ENCODE measurements at regions not wholly inside any gene's neighbourhood (a gene's known extent, or its start where the extent isn't known, plus 50 kb on each side); places are given as distances from the start of the nearest gene placed in this dataset.

GRCh38 chr13:44815623-44816022 lies 173.6 kb downstream of the NUFIP1 start:
- no peaks in the 10 kb centered on the region for H3K36me3 Mint-ChIP-seq
- H3K36me3 ChIP-seq (ENCODE audit: control insufficient read depth in 2 of 3, insufficient read depth in 3 of 3, low read length in 3 of 3), result no peaks in the 10 kb centered on the region
- no peak for ATAC-seq
- no peaks in the 10 kb centered on the region for H3K9me3 Mint-ChIP-seq
- peaks cover 0 to 16% (median 0%) of the 10 kb centered on the region in 7 donors for H3K4me1 Mint-ChIP-seq
- no peak overlapping the region for H3K4me3 Mint-ChIP-seq
- intact Hi-C loops (cut with micrococcal nuclease), result loop anchor here in 1 of 2 donors (5.0 kb wide), 1 partner anchor 238 kb away; the partner anchor contains the start of gene TSC22D1
- H3K27me3 Mint-ChIP-seq, result peaks cover 0 to 20% (median 4%) of the 10 kb centered on the region in 5 donors
- H3K27me3 ChIP-seq (ENCODE audit: control insufficient read depth in 2 of 2, insufficient read depth in 2 of 2, low read length in 2 of 2), result no peaks in the 10 kb centered on the region
- H3K27ac ChIP-seq (ENCODE audit: low read depth, low read length), result no peak overlapping the region
- no peaks in the 10 kb centered on the region for H3K4me1 ChIP-seq (ENCODE audit: control insufficient read depth in 2 of 2, insufficient read depth in 2 of 2, low read length in 2 of 2)
- DNase-seq, result peak in 1 of 9 donors; percentile 49
- no peak overlapping the region for H3K27ac Mint-ChIP-seq
- ChIA-PET POLR2A (no interaction called here), CTCF (no interaction called here)
- H3K4me3 ChIP-seq (ENCODE audit: low read length), result no peak overlapping the region
- H3K9me3 ChIP-seq (ENCODE audit: control insufficient read depth in 2 of 3, low read length in 3 of 3), result no peaks in the 10 kb centered on the region

- CTCF ChIA-PET, result no interaction called here
- no peaks in the 10 kb centered on the region for H3K27me3 ChIP-seq (ENCODE audit: control insufficient read depth in 2 of 2, insufficient read depth in 2 of 2, low read length in 2 of 2)
- Mint-ChIP-seq H3K36me3 (no peaks in the 10 kb centered on the region), H3K4me3 (no peak overlapping the region), H3K27ac (no peak overlapping the region), H3K9me3 (no peaks in the 10 kb centered on the region), H3K27me3 (peaks cover 0 to 20% (median 4%) of the 10 kb centered on the region in 5 donors), H3K4me1 (peaks cover 0 to 16% (median 0%) of the 10 kb centered on the region in 7 donors)
- DNase-seq, result no peak
- intact Hi-C loops (cut with micrococcal nuclease), result loop anchor here in 1 of 2 donors (5.0 kb wide), 1 partner anchor 238 kb away; the partner anchor contains the start of gene TSC22D1
- H3K4me1 ChIP-seq (ENCODE audit: control insufficient read depth in 2 of 2, insufficient read depth in 2 of 2, low read length in 2 of 2), result no peaks in the 10 kb centered on the region
- no peak overlapping the region for H3K27ac ChIP-seq (ENCODE audit: low read depth, low read length)
- POLR2A ChIA-PET, result no interaction called here
- H3K4me3 ChIP-seq (ENCODE audit: low read length), result no peak overlapping the region
- ATAC-seq, result no peak
- H3K36me3 ChIP-seq (ENCODE audit: control insufficient read depth in 2 of 3, insufficient read depth in 3 of 3, low read length in 3 of 3), result no peaks in the 10 kb centered on the region
- H3K9me3 ChIP-seq (ENCODE audit: control insufficient read depth in 2 of 3, low read length in 3 of 3), result no peaks in the 10 kb centered on the region
Observed at GRCh38 chr13:44814836-44815235, 174.4 kb downstream of the NUFIP1 start.

- no peak overlapping the region for H3K4me3 ChIP-seq (ENCODE audit: low read length)
- intact Hi-C loops (cut with micrococcal nuclease), result no loop called here
- Mint-ChIP-seq H3K27ac (no peak overlapping the region), H3K27me3 (peaks cover 0 to 20% (median 4%) of the 10 kb centered on the region in 5 donors), H3K9me3 (no peaks in the 10 kb centered on the region), H3K36me3 (no peaks in the 10 kb centered on the region), H3K4me3 (no peak overlapping the region), H3K4me1 (peaks cover 0 to 13% (median 0%) of the 10 kb centered on the region in 7 donors)
- H3K9me3 ChIP-seq (ENCODE audit: control insufficient read depth in 2 of 3, low read length in 3 of 3), result no peaks in the 10 kb centered on the region
- no peaks in the 10 kb centered on the region for H3K27me3 ChIP-seq (ENCODE audit: control insufficient read depth in 2 of 2, insufficient read depth in 2 of 2, low read length in 2 of 2)
- DNase-seq (no peak), ATAC-seq (no peak)
- CTCF ChIA-PET, result no interaction called here
- POLR2A ChIA-PET, result no interaction called here
- no peaks in the 10 kb centered on the region for H3K36me3 ChIP-seq (ENCODE audit: control insufficient read depth in 2 of 3, insufficient read depth in 3 of 3, low read length in 3 of 3)
- H3K4me1 ChIP-seq (ENCODE audit: control insufficient read depth in 2 of 2, insufficient read depth in 2 of 2, low read length in 2 of 2), result no peaks in the 10 kb centered on the region
- H3K27ac ChIP-seq (ENCODE audit: low read depth, low read length), result no peak overlapping the region
Observed at GRCh38 chr13:44814161-44814560, 175.1 kb downstream of the NUFIP1 start.

GRCh38 chr13:44812818-44813217 lies 176.5 kb downstream of the NUFIP1 start:
- Mint-ChIP-seq H3K4me3 (no peak overlapping the region), H3K9me3 (peaks cover 0 to 1% (median 0%) of the 10 kb centered on the region in 11 donors), H3K4me1 (peaks cover 0 to 8% (median 0%) of the 10 kb centered on the region in 7 donors), H3K27me3 (peaks cover 0 to 19% (median 3%) of the 10 kb centered on the region in 5 donors), H3K36me3 (no peaks in the 10 kb centered on the region), H3K27ac (peak overlapping the region in 1 of 9 donors; percentile 45)
- H3K27ac ChIP-seq (ENCODE audit: low read depth, low read length), result no peak overlapping the region
- ATAC-seq, result no peak
- no peak for DNase-seq
- no peaks in the 10 kb centered on the region for H3K36me3 ChIP-seq (ENCODE audit: control insufficient read depth in 2 of 3, insufficient read depth in 3 of 3, low read length in 3 of 3)
- intact Hi-C loops (cut with micrococcal nuclease), result no loop called here
- POLR2A ChIA-PET, result no interaction called here
- CTCF ChIA-PET, result no interaction called here
- no peaks in the 10 kb centered on the region for H3K9me3 ChIP-seq (ENCODE audit: control insufficient read depth in 2 of 3, low read length in 3 of 3)
- H3K4me3 ChIP-seq (ENCODE audit: low read length), result no peak overlapping the region
- no peaks in the 10 kb centered on the region for H3K27me3 ChIP-seq (ENCODE audit: control insufficient read depth in 2 of 2, insufficient read depth in 2 of 2, low read length in 2 of 2)
- no peaks in the 10 kb centered on the region for H3K4me1 ChIP-seq (ENCODE audit: control insufficient read depth in 2 of 2, insufficient read depth in 2 of 2, low read length in 2 of 2)

GRCh38 chr13:44810061-44810840 lies 179.0 kb downstream of the NUFIP1 start:
- Histone ChIP-seq H3K4me1 (ENCODE audit: control insufficient read depth in 2 of 2, insufficient read depth in 2 of 2, low read length in 2 of 2) (no peaks in the 10 kb centered on the region), H3K36me3 (ENCODE audit: control insufficient read depth in 2 of 3, insufficient read depth in 3 of 3, low read length in 3 of 3) (no peaks in the 10 kb centered on the region), H3K9me3 (ENCODE audit: control insufficient read depth in 2 of 3, low read length in 3 of 3) (no peaks in the 10 kb centered on the region), H3K27ac (ENCODE audit: low read depth, low read length) (no peak overlapping the region), H3K4me3 (ENCODE audit: low read length) (no peak overlapping the region), H3K27me3 (ENCODE audit: control insufficient read depth in 2 of 2, insufficient read depth in 2 of 2, low read length in 2 of 2) (no peaks in the 10 kb centered on the region)
- ATAC-seq (no peak), DNase-seq (no peak)
- POLR2A ChIA-PET, result no interaction called here
- Mint-ChIP-seq H3K36me3 (no peaks in the 10 kb centered on the region), H3K9me3 (peaks cover 0 to 1% (median 0%) of the 10 kb centered on the region in 11 donors), H3K27ac (no peak overlapping the region), H3K27me3 (peaks cover 0 to 16% (median 1%) of the 10 kb centered on the region in 5 donors), H3K4me3 (no peak overlapping the region), H3K4me1 (peaks cover 0 to 2% (median 0%) of the 10 kb centered on the region in 7 donors)
- CTCF ChIA-PET, result no interaction called here
- intact Hi-C loops (cut with micrococcal nuclease), result no loop called here

- no peaks in the 10 kb centered on the region for H3K4me1 ChIP-seq (ENCODE audit: control insufficient read depth in 2 of 2, insufficient read depth in 2 of 2, low read length in 2 of 2)
- H3K4me3 ChIP-seq (ENCODE audit: low read length), result no peak overlapping the region
- no peak overlapping the region for H3K27ac Mint-ChIP-seq
- no peak for DNase-seq
- no peaks in the 10 kb centered on the region for H3K9me3 ChIP-seq (ENCODE audit: control insufficient read depth in 2 of 3, low read length in 3 of 3)
- no peak overlapping the region for H3K27ac ChIP-seq (ENCODE audit: low read depth, low read length)
- H3K27me3 Mint-ChIP-seq, result peaks cover 0 to 13% (median 3%) of the 10 kb centered on the region in 5 donors
- H3K4me3 Mint-ChIP-seq, result no peak overlapping the region
- intact Hi-C loops (cut with micrococcal nuclease), result no loop called here
- POLR2A ChIA-PET, result no interaction called here
- no peak for ATAC-seq
- H3K36me3 ChIP-seq (ENCODE audit: control insufficient read depth in 2 of 3, insufficient read depth in 3 of 3, low read length in 3 of 3), result no peaks in the 10 kb centered on the region
- CTCF ChIA-PET, result no interaction called here
- H3K27me3 ChIP-seq (ENCODE audit: control insufficient read depth in 2 of 2, insufficient read depth in 2 of 2, low read length in 2 of 2), result no peaks in the 10 kb centered on the region
- H3K36me3 Mint-ChIP-seq, result no peaks in the 10 kb centered on the region
- peaks cover 0 to 4% (median 0%) of the 10 kb centered on the region in 11 donors for H3K9me3 Mint-ChIP-seq
- H3K4me1 Mint-ChIP-seq, result peaks cover 0 to 2% (median 0%) of the 10 kb centered on the region in 7 donors
Observed at GRCh38 chr13:44809190-44809589, 180.1 kb downstream of the NUFIP1 start.

- Histone ChIP-seq H3K4me3 (ENCODE audit: low read length) (no peak overlapping the region), H3K9me3 (ENCODE audit: control insufficient read depth in 2 of 3, low read length in 3 of 3) (no peaks in the 10 kb centered on the region), H3K27me3 (ENCODE audit: control insufficient read depth in 2 of 2, insufficient read depth in 2 of 2, low read length in 2 of 2) (no peaks in the 10 kb centered on the region), H3K27ac (ENCODE audit: low read depth, low read length) (no peak overlapping the region), H3K36me3 (ENCODE audit: control insufficient read depth in 2 of 3, insufficient read depth in 3 of 3, low read length in 3 of 3) (no peaks in the 10 kb centered on the region), H3K4me1 (ENCODE audit: control insufficient read depth in 2 of 2, insufficient read depth in 2 of 2, low read length in 2 of 2) (no peaks in the 10 kb centered on the region)
- CTCF ChIA-PET, result no interaction called here
- no peaks in the 10 kb centered on the region for H3K36me3 Mint-ChIP-seq
- DNase-seq (no peak), ATAC-seq (no peak)
- H3K4me1 Mint-ChIP-seq, result peaks cover 0 to 2% (median 0%) of the 10 kb centered on the region in 7 donors
- intact Hi-C loops (cut with micrococcal nuclease), result no loop called here
- peaks cover 0 to 4% (median 0%) of the 10 kb centered on the region in 11 donors for H3K9me3 Mint-ChIP-seq
- no peak overlapping the region for H3K4me3 Mint-ChIP-seq
- no peak overlapping the region for H3K27ac Mint-ChIP-seq
- peaks cover 0 to 11% (median 4%) of the 10 kb centered on the region in 5 donors for H3K27me3 Mint-ChIP-seq
- POLR2A ChIA-PET, result no interaction called here
Observed at GRCh38 chr13:44808185-44808584, 181.1 kb downstream of the NUFIP1 start.
